ENCODE measurements at regions not wholly inside any gene's neighbourhood (a gene's known extent, or its start where the extent isn't known, plus 50 kb on each side); places are given as distances from the start of the nearest gene placed in this dataset.

GRCh38 chr4:8921465-8921864 is 49.8 kb upstream of the HMX1 start:
- ATAC-seq = no peak
- no peak for DNase-seq
- no peak for TF ChIP-seq CTCF (IDR thresholded peaks at IDR 0.05)
- POLR2A ChIA-PET = no interaction called here
- CTCF ChIA-PET = no interaction called here
- H3K27ac Mint-ChIP-seq = no peak overlapping the region
- peaks cover 5% of the 10 kb centered on the region for H3K27me3 Mint-ChIP-seq
- no peak overlapping the region for H3K4me3 Mint-ChIP-seq
- H3K4me1 Mint-ChIP-seq (ENCODE audit: low read depth) = no peaks in the 10 kb centered on the region
- peaks cover 14% of the 10 kb centered on the region for H3K9me3 Mint-ChIP-seq
- intact Hi-C loops (cut with micrococcal nuclease) = no loop called here
- H3K36me3 Mint-ChIP-seq (ENCODE audit: low read depth) = no peaks in the 10 kb centered on the region
